CD14-positive monocyte (primary cell): ENCODE measurements at regions not wholly inside any gene's neighbourhood (a gene's known extent, or its start where the extent isn't known, plus 50 kb on each side); places are given as distances from the start of the nearest gene placed in this dataset.

Experiments
- DNase-seq, 3 donors: peaks; one replicate each; pipeline ENCODE4 v3.0.0-alpha.2; 2011 to 2022
- H2AFZ ChIP-seq: 2 replicates; pipeline ENCODE4 v1.6.0; 2012; ENCODE audit warnings: mild to moderate bottlenecking, low read depth, low read length, inconsistent platforms; ENCODE audit not compliant: insufficient read depth, poor library complexity, severe bottlenecking
- H3K27ac ChIP-seq, 2 donors: 1 replicate in 1 of 2; 2 replicates in 1 of 2; pipeline ENCODE4 v1.5.1; 2012 to 2013; ENCODE audit warnings: low read length in 2 of 2, control low read depth in 1 of 2, inconsistent platforms in 1 of 2, low read depth in 1 of 2, mild to moderate bottlenecking in 1 of 2
- H3K27me3 ChIP-seq, 2 donors: one replicate each; pipeline versions ENCODE4 v1.6.0 to v1.6.1; 2011 to 2013; ENCODE audit warnings: low read length in 2 of 2; ENCODE audit not compliant: control insufficient read depth in 2 of 2, insufficient read depth in 2 of 2
- H3K36me3 ChIP-seq, 2 donors: replicated peaks in 1 of 2; 1 replicate in 1 of 2; 2 replicates in 1 of 2; pipeline versions ENCODE4 v1.5.1 to v1.6.1; 2012 to 2013; ENCODE audit warnings: low read length in 2 of 2, control low read depth in 1 of 2, inconsistent platforms in 1 of 2, mild to moderate bottlenecking in 1 of 2; ENCODE audit not compliant: insufficient read depth in 2 of 2, control insufficient read depth in 1 of 2
- H3K4me1 ChIP-seq, 2 donors: 1 replicate in 1 of 2; 2 replicates in 1 of 2; pipeline versions ENCODE4 v1.5.1 to v1.6.1; 2012 to 2013; ENCODE audit warnings: low read length in 2 of 2, control low read depth in 1 of 2, inconsistent platforms in 1 of 2, mild to moderate bottlenecking in 1 of 2, moderate library complexity in 1 of 2; ENCODE audit not compliant: insufficient read depth in 2 of 2, control insufficient read depth in 1 of 2
- H3K4me2 ChIP-seq: replicated peaks from 2 replicates; pipeline ENCODE3; 2012; ENCODE audit warnings: low read length, moderate library complexity, mild to moderate bottlenecking; ENCODE audit not compliant: poor library complexity, severe bottlenecking; ENCODE audit errors: extremely low read depth
- H3K4me3 ChIP-seq, 3 experiments: fragments of 200-600 bp in 1 of 3; sonication (generic) in 1 of 3; replicated peaks in 1 of 3; 1 replicate in 2 of 3; 2 replicates in 1 of 3; pipeline ENCODE4 v1.5.1; 2011 to 2013; ENCODE audit warnings: low read length in 3 of 3, mild to moderate bottlenecking in 3 of 3, control low read depth in 2 of 3, low read depth in 2 of 3, inconsistent platforms in 1 of 3, moderate library complexity in 1 of 3
- H3K79me2 ChIP-seq: 2 replicates; pipeline ENCODE4 v1.6.0; 2012; ENCODE audit warnings: mild to moderate bottlenecking, control low read depth, inconsistent platforms, low read length, moderate library complexity; ENCODE audit not compliant: insufficient read depth
- H3K9ac ChIP-seq: 2 replicates; pipeline ENCODE4 v1.6.0; 2017; ENCODE audit warnings: low read length, mild to moderate bottlenecking; ENCODE audit not compliant: insufficient read depth, poor library complexity, severe bottlenecking
- H3K9me3 ChIP-seq, 2 donors: replicated peaks in 1 of 2; 1 replicate in 1 of 2; 2 replicates in 1 of 2; pipeline versions ENCODE4 v1.5.1 to v1.6.1; 2012 to 2013; ENCODE audit warnings: low read length in 2 of 2, control low read depth in 1 of 2; ENCODE audit not compliant: control insufficient read depth in 1 of 2, insufficient read depth in 1 of 2
- H4K20me1 ChIP-seq: 2 replicates; pipeline ENCODE4 v1.6.0; 2012; ENCODE audit warnings: mild to moderate bottlenecking, low read length, control low read depth, moderate library complexity; ENCODE audit not compliant: insufficient read depth
- H3K27ac Mint-ChIP-seq, 7 donors: one replicate each; pipeline ENCODE4 v1.8.0; 2020; ENCODE audit warnings: mild to moderate bottlenecking in 7 of 7, mixed read lengths in 7 of 7, moderate library complexity in 6 of 7, inconsistent platforms in 2 of 7
- H3K27me3 Mint-ChIP-seq, 3 donors: one replicate each; pipeline ENCODE4 v1.8.0; 2021 to 2022; ENCODE audit warnings: low read depth in 3 of 3, mild to moderate bottlenecking in 3 of 3, mixed read lengths in 3 of 3, moderate library complexity in 3 of 3, inconsistent platforms in 1 of 3
- H3K36me3 Mint-ChIP-seq, 2 donors: one replicate each; pipeline ENCODE4 v1.8.0; 2020; ENCODE audit warnings: mixed read lengths in 2 of 2, inconsistent platforms in 1 of 2, mild to moderate bottlenecking in 1 of 2
- H3K4me1 Mint-ChIP-seq: one replicate; pipeline ENCODE4 v1.8.0; 2020; ENCODE audit warnings: mild to moderate bottlenecking, mixed read lengths
- H3K4me3 Mint-ChIP-seq, 2 donors: one replicate each; pipeline ENCODE4 v1.8.0; 2020; ENCODE audit warnings: mild to moderate bottlenecking in 2 of 2, mixed read lengths in 2 of 2, moderate library complexity in 1 of 2
- H3K9me3 Mint-ChIP-seq, 7 donors: one replicate each; pipeline ENCODE4 v1.8.0; 2020 to 2022; ENCODE audit warnings: mixed read lengths in 7 of 7, mild to moderate bottlenecking in 6 of 7, moderate library complexity in 6 of 7, inconsistent platforms in 2 of 7
- WGBS: methylation state at CpG from one replicate; pipeline ENCODE4 v1.1.5; 2013; ENCODE audit warnings: missing lambda C conversion rate; ENCODE audit not compliant: insufficient coverage; 5-methylcytosine and 5-hydroxymethylcytosine counted together
- intact Hi-C, 2 donors: fragments of 100-400 bp; cut with micrococcal nuclease; formaldehyde crosslinking; loops; one replicate each; pipeline versions ENCODE4 v1.15.0 to v1.15.1; 2023
- TF ChIP-seq, protein P1 (sequence below): fragments of 200-600 bp; IDR thresholded peaks from one replicate; pipeline ENCODE4 v1.8.0; 2022; ENCODE audit warnings: antibody characterized with exemption, mild to moderate bottlenecking

DNA sequence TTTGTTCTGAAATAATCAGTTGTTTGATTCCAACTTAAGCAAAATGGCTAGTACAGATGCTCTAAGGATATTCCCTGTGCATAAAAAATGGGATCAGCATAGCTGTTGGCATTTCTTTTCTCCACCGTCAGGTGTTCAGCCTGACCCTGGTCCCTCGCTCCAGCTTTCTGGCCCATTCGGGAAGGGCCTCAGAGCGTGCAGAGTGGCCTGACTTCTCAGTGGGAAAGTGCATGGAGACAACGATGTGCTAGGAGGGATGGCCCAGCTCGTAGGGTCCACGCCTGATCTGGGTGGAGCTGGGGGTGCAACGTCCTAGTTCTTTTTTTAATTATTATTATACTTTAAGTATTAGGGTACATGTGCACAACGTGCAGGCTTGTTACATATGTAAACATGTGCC lies 319.1 kb upstream of the IRX4 start:
- Mint-ChIP-seq H3K4me3 (no peak overlapping the region), H3K27ac (no peak overlapping the region), H3K4me1 (no peaks in the 10 kb centered on the region), H3K36me3 (no peaks in the 10 kb centered on the region), H3K27me3 (peaks cover 1 to 2% (median 1%) of the 10 kb centered on the region in 3 donors), H3K9me3 (peaks cover 0 to 9% (median 6%) of the 10 kb centered on the region in 7 donors)
- Histone ChIP-seq H4K20me1 (no peaks in the 10 kb centered on the region), H3K36me3 (no peaks in the 10 kb centered on the region), H3K9ac (no peak overlapping the region), H3K79me2 (no peaks in the 10 kb centered on the region), H3K27ac (no peak overlapping the region), H3K4me1 (no peaks in the 10 kb centered on the region), H3K4me2 (no peak overlapping the region), H3K27me3 (no peaks in the 10 kb centered on the region), H3K9me3 (no peaks in the 10 kb centered on the region), H3K4me3 (no peak overlapping the region), H2AFZ (no peak overlapping the region)
- intact Hi-C loops, result no loop called here
- no peak for DNase-seq
- WGBS, result 88% methylated on average over 4 of the region's 9 CpGs
- TF ChIP-seq, protein P1, sequence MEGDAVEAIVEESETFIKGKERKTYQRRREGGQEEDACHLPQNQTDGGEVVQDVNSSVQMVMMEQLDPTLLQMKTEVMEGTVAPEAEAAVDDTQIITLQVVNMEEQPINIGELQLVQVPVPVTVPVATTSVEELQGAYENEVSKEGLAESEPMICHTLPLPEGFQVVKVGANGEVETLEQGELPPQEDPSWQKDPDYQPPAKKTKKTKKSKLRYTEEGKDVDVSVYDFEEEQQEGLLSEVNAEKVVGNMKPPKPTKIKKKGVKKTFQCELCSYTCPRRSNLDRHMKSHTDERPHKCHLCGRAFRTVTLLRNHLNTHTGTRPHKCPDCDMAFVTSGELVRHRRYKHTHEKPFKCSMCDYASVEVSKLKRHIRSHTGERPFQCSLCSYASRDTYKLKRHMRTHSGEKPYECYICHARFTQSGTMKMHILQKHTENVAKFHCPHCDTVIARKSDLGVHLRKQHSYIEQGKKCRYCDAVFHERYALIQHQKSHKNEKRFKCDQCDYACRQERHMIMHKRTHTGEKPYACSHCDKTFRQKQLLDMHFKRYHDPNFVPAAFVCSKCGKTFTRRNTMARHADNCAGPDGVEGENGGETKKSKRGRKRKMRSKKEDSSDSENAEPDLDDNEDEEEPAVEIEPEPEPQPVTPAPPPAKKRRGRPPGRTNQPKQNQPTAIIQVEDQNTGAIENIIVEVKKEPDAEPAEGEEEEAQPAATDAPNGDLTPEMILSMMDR, result no peak

DNA sequence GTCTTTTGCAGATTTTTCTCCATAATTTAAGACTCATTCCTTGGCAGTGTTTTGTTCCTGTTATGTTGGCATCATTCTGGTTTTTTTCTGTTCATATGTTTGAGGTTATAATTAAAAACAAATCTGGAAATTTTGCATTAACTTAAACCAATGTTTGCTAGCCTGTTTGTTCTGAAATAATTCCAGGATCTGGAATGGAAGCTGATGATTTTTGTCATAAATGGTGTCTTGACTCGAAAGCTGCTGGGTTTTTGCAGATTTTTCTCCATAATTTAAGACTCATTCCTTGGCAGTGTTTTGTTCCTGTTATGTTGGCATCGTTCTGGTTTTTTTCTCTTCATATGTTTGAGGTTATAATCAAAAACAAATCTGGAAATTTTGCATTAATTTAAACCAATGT lies 318.7 kb upstream of the IRX4 start:
- H3K4me3 Mint-ChIP-seq, result no peak overlapping the region
- H3K36me3 Mint-ChIP-seq, result no peaks in the 10 kb centered on the region
- intact Hi-C loops, result no loop called here
- no peaks in the 10 kb centered on the region for H3K79me2 ChIP-seq
- H3K27ac ChIP-seq, result no peak overlapping the region
- no peak overlapping the region for H3K27ac Mint-ChIP-seq
- H3K4me2 ChIP-seq, result no peak overlapping the region
- H4K20me1 ChIP-seq, result no peaks in the 10 kb centered on the region
- no CpG with 5 or more reads among the region's 2 CpGs for WGBS
- no peaks in the 10 kb centered on the region for H3K4me1 ChIP-seq
- no peaks in the 10 kb centered on the region for H3K27me3 ChIP-seq
- H3K4me1 Mint-ChIP-seq, result no peaks in the 10 kb centered on the region
- no peak overlapping the region for H3K4me3 ChIP-seq
- no peak overlapping the region for H3K9ac ChIP-seq
- H3K36me3 ChIP-seq, result no peaks in the 10 kb centered on the region
- peaks cover 0 to 1% of the 10 kb centered on the region in 2 donors for H3K9me3 ChIP-seq
- H3K27me3 Mint-ChIP-seq, result peaks cover 1 to 2% (median 1%) of the 10 kb centered on the region in 3 donors
- TF ChIP-seq, protein P1, result no peak
- no peak for DNase-seq
- peaks cover 0 to 9% (median 6%) of the 10 kb centered on the region in 7 donors for H3K9me3 Mint-ChIP-seq
- no peak overlapping the region for H2AFZ ChIP-seq
